ENCODE measurements at regions not wholly inside any gene's neighbourhood (a gene's known extent, or its start where the extent isn't known, plus 50 kb on each side); places are given as distances from the start of the nearest gene placed in this dataset.

GRCh38 chr3:80283783-80284182 lies 516.0 kb upstream of the ROBO1 start:
- Histone ChIP-seq H3K9me3 (ENCODE audit: control insufficient read depth in 4 of 4, low read length in 3 of 4) (peaks cover 0 to 3% (median 0%) of the 10 kb centered on the region in 4 donors), H3K27ac (ENCODE audit: low read depth in 1 of 2, low read length in 2 of 2) (no peak overlapping the region), H3K36me3 (ENCODE audit: control insufficient read depth in 4 of 4, insufficient read depth in 3 of 4, low read depth in 1 of 4, low read length in 3 of 4) (no peaks in the 10 kb centered on the region), H3K27me3 (ENCODE audit: control insufficient read depth in 4 of 4, insufficient read depth in 4 of 4, low read length in 3 of 4) (no peaks in the 10 kb centered on the region), H3K9ac (ENCODE audit: low read depth in 1 of 2, low read length in 2 of 2) (no peak overlapping the region), H3K4me3 (ENCODE audit: low read depth in 1 of 3, low read length in 3 of 3) (no peak overlapping the region), H3K4me1 (ENCODE audit: control insufficient read depth in 4 of 4, insufficient read depth in 4 of 4, low read length in 3 of 4) (no peaks in the 10 kb centered on the region)
- 48% methylated on average over 2 of the region's 2 CpGs for WGBS
- TF ChIP-seq HNF4A (conservative IDR thresholded peaks at IDR 0.05) (no peak), ZBTB33 (IDR thresholded peaks at IDR 0.05) (no peak), MAX (IDR thresholded peaks at IDR 0.05) (no peak), EGR1 (IDR thresholded peaks at IDR 0.05; ENCODE audit: low read depth in 2 of 2) (no peak), GABPA (IDR thresholded peaks at IDR 0.05 in 1 of 2, conservative IDR thresholded peaks at IDR 0.05 in 1 of 2) (no peak), FOXA1 (IDR thresholded peaks at IDR 0.05) (no peak), TAF1 (conservative IDR thresholded peaks at IDR 0.05) (no peak), JUND (IDR thresholded peaks at IDR 0.05) (no peak), SP1 (IDR thresholded peaks at IDR 0.05) (no peak), REST (IDR thresholded peaks at IDR 0.05) (no peak), HNF4G (IDR thresholded peaks at IDR 0.05) (no peak), FOXA2 (IDR thresholded peaks at IDR 0.05) (no peak), RXRA (IDR thresholded peaks at IDR 0.05) (no peak), ATF3 (IDR thresholded peaks at IDR 0.05) (no peak), NR2F2 (IDR thresholded peaks at IDR 0.05) (no peak), YY1 (IDR thresholded peaks at IDR 0.05) (no peak)
- DNase-seq (ENCODE audit: low spot score) = no peak

DNA sequence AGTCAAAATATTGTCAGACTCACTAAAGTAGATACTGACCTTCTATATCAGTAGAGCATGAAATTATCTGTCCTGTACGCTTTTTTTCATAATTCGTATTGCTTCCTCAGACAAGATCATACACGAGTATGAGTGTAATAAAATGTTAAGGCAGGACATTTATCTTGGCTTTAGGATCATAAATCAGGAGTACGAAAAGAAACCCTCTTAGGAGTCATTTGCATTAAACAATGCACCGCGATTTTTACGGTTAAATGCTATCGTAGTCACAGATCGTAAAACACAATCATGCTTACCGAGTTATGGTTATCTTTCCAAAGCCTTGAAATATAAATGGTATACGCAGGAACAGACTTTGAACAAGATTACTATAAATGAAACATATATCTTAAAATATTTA lies 510.3 kb upstream of the ROBO1 start:
- Histone ChIP-seq H3K9me3 (ENCODE audit: control insufficient read depth in 4 of 4, low read length in 3 of 4) (peaks cover 0 to 3% (median 0%) of the 10 kb centered on the region in 4 donors), H3K36me3 (ENCODE audit: control insufficient read depth in 4 of 4, insufficient read depth in 3 of 4, low read depth in 1 of 4, low read length in 3 of 4) (no peaks in the 10 kb centered on the region), H3K4me3 (ENCODE audit: low read depth in 1 of 3, low read length in 3 of 3) (no peak overlapping the region), H3K4me1 (ENCODE audit: control insufficient read depth in 4 of 4, insufficient read depth in 4 of 4, low read length in 3 of 4) (no peaks in the 10 kb centered on the region), H3K9ac (ENCODE audit: low read depth in 1 of 2, low read length in 2 of 2) (no peak overlapping the region), H3K27ac (ENCODE audit: low read depth in 1 of 2, low read length in 2 of 2) (no peak overlapping the region), H3K27me3 (ENCODE audit: control insufficient read depth in 4 of 4, insufficient read depth in 4 of 4, low read length in 3 of 4) (no peaks in the 10 kb centered on the region)
- WGBS = 81% methylated on average over 11 of the region's 11 CpGs
- no peak for DNase-seq (ENCODE audit: low spot score)
- TF ChIP-seq HNF4G (IDR thresholded peaks at IDR 0.05) = no peak
- no peak for TF ChIP-seq FOXA1 (IDR thresholded peaks at IDR 0.05)
- TF ChIP-seq RXRA (IDR thresholded peaks at IDR 0.05) = no peak
- TF ChIP-seq ZBTB33 (IDR thresholded peaks at IDR 0.05) = no peak
- no peak for TF ChIP-seq MAX (IDR thresholded peaks at IDR 0.05)
